DOHH2 (cell line): ENCODE measurements at regions not wholly inside any gene's neighbourhood (a gene's known extent, or its start where the extent isn't known, plus 50 kb on each side); places are given as distances from the start of the nearest gene placed in this dataset.

ENCODE experiments used
- CTCF ChIP-seq: fragments of 200-600 bp; sonication (generic); IDR thresholded peaks from one replicate; pipeline ENCODE4 v1.5.1; 2014; ENCODE audit warnings: antibody characterized with exemption, mild to moderate bottlenecking, low read depth, low read length; ENCODE audit not compliant: poor library complexity, severe bottlenecking
- EZH2phosphoT487 ChIP-seq: fragments of 200-600 bp; sonication (generic); IDR thresholded peaks from 2 replicates; pipeline ENCODE4 v1.6.1; 2017; ENCODE audit warnings: borderline replicate concordance, mild to moderate bottlenecking, antibody characterized with exemption, low read length, moderate library complexity, mixed read lengths

- TF ChIP-seq CTCF (no peak), EZH2phosphoT487 (no peak)
Observed at GRCh38 chr5:174425964-174426290, 298.5 kb upstream of the MSX2 start.
